Gastrocnemius medialis (tissue), 4 donors: ENCODE measurements at regions not wholly inside any gene's neighbourhood (a gene's known extent, or its start where the extent isn't known, plus 50 kb on each side); places are given as distances from the start of the nearest gene placed in this dataset.

Experiments used
- ATAC-seq, 2 donors: fragments of 150-250 bp; one replicate each; pipeline ENCODE4 v1.9.1; 2016
- DNase-seq, 2 donors: peaks; one replicate each; pipeline ENCODE4 v3.0.0-alpha.2; 2019
- H3K27ac ChIP-seq, 4 donors: fragments of 200-600 bp; sonication (generic); 1 replicate in 1 of 4; 2 replicates in 3 of 4; pipeline ENCODE4 v1.5.1; 2016 to 2018; ENCODE audit warnings: mild to moderate bottlenecking in 2 of 4, moderate library complexity in 1 of 4
- H3K27me3 ChIP-seq, 3 donors: fragments of 200-600 bp; sonication (generic) in 2 of 3; 1 replicate in 1 of 3; 2 replicates in 2 of 3; pipeline versions ENCODE4 v1.5.1 to v1.6.0; 2016 to 2019; ENCODE audit warnings: mild to moderate bottlenecking in 1 of 3, moderate library complexity in 1 of 3
- H3K36me3 ChIP-seq, 2 donors: fragments of 200-600 bp; sonication (generic) in 1 of 2; one replicate each; pipeline ENCODE4 v1.5.1; 2017 to 2018
- H3K4me1 ChIP-seq, 2 donors: fragments of 200-600 bp; sonication (generic) in 1 of 2; one replicate each; pipeline ENCODE4 v1.5.1; 2016 to 2017; ENCODE audit warnings: mild to moderate bottlenecking in 2 of 2
- H3K4me3 ChIP-seq, 4 donors: fragments of 200-600 bp; sonication (generic) in 3 of 4; 1 replicate in 1 of 4; 2 replicates in 3 of 4; pipeline ENCODE4 v1.5.1; 2016 to 2019; ENCODE audit warnings: mild to moderate bottlenecking in 2 of 4
- H3K9me3 ChIP-seq, 3 donors: fragments of 200-600 bp; sonication (generic) in 2 of 3; 1 replicate in 1 of 3; 2 replicates in 2 of 3; pipeline ENCODE4 v1.5.1; 2016 to 2019
- POLR2A ChIP-seq, 2 donors: fragments of 450-650 bp; IDR thresholded peaks; one replicate each; pipeline ENCODE4 v1.6.1; 2017; ENCODE audit warnings: antibody characterized with exemption in 2 of 2, mild to moderate bottlenecking in 2 of 2, moderate library complexity in 2 of 2
- in situ Hi-C, 4 donors: fragments of 200-750 bp; cut with MboI; loops; one replicate each; pipeline versions ENCODE4 v1.15.0 to v1.8.0; 2017; ENCODE audit warnings: low sequenced_read_pairs in 4 of 4
- intact Hi-C: fragments of 100-400 bp; cut with DNase I; formaldehyde crosslinking; loops from one replicate; pipeline ENCODE4 v1.15.1; 2023; ENCODE audit warnings: low total_unique reads
- TF ChIP-seq, protein P1 (sequence below), 5 experiments: fragments of 450-650 bp in 3 of 5; fragments of 200-600 bp in 2 of 5; sonication (generic) in 2 of 5; IDR thresholded peaks in 4 of 5; conservative IDR thresholded peaks in 1 of 5; 1 replicate in 4 of 5; 2 replicates in 1 of 5; pipeline ENCODE4 v1.5.1; 2016 to 2019; ENCODE audit warnings: antibody characterized with exemption in 5 of 5, mild to moderate bottlenecking in 3 of 5, moderate library complexity in 3 of 5

GRCh38 chr5:93922551-93922950 lies 181.2 kb upstream of the POU5F2 start:
- ATAC-seq (no peak), DNase-seq (no peak)
- Histone ChIP-seq H3K9me3 (no peaks in the 10 kb centered on the region), H3K4me3 (no peak overlapping the region), H3K27me3 (no peaks in the 10 kb centered on the region), H3K4me1 (no peaks in the 10 kb centered on the region), H3K36me3 (no peaks in the 10 kb centered on the region), H3K27ac (no peak overlapping the region)
- in situ Hi-C loops, result loop anchor here in 2 of 4 donors (25.0 kb wide), 2 partner anchors 310 to 335 kb away; partner anchors contain the start of genes NR2F1 (in 1 of the 2) and NR2F1-AS1 (in 1 of the 2)
- TF ChIP-seq POLR2A (IDR thresholded peaks at IDR 0.05), result no peak
- TF ChIP-seq, protein P1, sequence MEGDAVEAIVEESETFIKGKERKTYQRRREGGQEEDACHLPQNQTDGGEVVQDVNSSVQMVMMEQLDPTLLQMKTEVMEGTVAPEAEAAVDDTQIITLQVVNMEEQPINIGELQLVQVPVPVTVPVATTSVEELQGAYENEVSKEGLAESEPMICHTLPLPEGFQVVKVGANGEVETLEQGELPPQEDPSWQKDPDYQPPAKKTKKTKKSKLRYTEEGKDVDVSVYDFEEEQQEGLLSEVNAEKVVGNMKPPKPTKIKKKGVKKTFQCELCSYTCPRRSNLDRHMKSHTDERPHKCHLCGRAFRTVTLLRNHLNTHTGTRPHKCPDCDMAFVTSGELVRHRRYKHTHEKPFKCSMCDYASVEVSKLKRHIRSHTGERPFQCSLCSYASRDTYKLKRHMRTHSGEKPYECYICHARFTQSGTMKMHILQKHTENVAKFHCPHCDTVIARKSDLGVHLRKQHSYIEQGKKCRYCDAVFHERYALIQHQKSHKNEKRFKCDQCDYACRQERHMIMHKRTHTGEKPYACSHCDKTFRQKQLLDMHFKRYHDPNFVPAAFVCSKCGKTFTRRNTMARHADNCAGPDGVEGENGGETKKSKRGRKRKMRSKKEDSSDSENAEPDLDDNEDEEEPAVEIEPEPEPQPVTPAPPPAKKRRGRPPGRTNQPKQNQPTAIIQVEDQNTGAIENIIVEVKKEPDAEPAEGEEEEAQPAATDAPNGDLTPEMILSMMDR (IDR thresholded peaks at IDR 0.05 in 4 of 5, conservative IDR thresholded peaks at IDR 0.05 in 1 of 5), result no peak
- intact Hi-C loops, result no loop called here

DNA sequence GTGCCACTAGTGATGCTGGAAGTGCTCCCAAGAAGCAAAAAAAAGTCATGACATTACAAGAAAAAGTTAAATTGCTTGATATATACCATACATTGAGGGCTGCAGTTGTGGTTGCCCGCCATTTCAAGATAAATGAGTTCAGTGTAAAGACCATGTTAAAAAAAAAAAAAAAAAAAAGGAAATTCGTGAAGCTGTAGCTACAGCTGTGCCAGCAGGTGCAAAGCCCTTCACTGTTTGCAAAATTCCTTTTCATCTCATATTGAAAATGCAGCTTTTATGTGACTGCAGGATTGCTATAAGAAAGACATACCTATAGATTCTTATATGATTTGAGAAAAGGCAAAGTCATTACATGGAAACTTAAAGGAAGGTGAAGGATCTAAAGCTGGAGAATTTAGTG lies 179.6 kb upstream of the POU5F2 start:
- no peak for DNase-seq
- Histone ChIP-seq H3K4me1 (no peaks in the 10 kb centered on the region), H3K36me3 (no peaks in the 10 kb centered on the region), H3K4me3 (no peak overlapping the region), H3K9me3 (no peaks in the 10 kb centered on the region), H3K27ac (no peak overlapping the region), H3K27me3 (no peaks in the 10 kb centered on the region)
- in situ Hi-C loops (loop anchor here in 2 of 4 donors (25.0 kb wide), 2 partner anchors 309 to 334 kb away; partner anchors contain the start of genes NR2F1 (in 1 of the 2) and NR2F1-AS1 (in 1 of the 2)), intact Hi-C loops (no loop called here)
- no peak for ATAC-seq
- TF ChIP-seq, protein P1 (IDR thresholded peaks at IDR 0.05 in 4 of 5, conservative IDR thresholded peaks at IDR 0.05 in 1 of 5), result no peak
- TF ChIP-seq POLR2A (IDR thresholded peaks at IDR 0.05), result no peak

GRCh38 chr5:93916872-93917271 lies 175.5 kb upstream of the POU5F2 start:
- TF ChIP-seq, protein P1 (IDR thresholded peaks at IDR 0.05 in 4 of 5, conservative IDR thresholded peaks at IDR 0.05 in 1 of 5), result no peak
- no peak for TF ChIP-seq POLR2A (IDR thresholded peaks at IDR 0.05)
- intact Hi-C loops (loop anchor here (5.0 kb wide), 1 partner anchor 335 kb away; the partner anchor contains the start of genes NR2F1 and NR2F1-AS1), in situ Hi-C loops (loop anchor here in 3 of 4 donors (10.0 to 25.0 kb wide), 3 partner anchors 305 to 332 kb away; partner anchors contain the start of genes NR2F1 (in 2 of the 3) and NR2F1-AS1 (in 2 of the 3))
- Histone ChIP-seq H3K27ac (no peak overlapping the region), H3K4me1 (no peaks in the 10 kb centered on the region), H3K9me3 (no peaks in the 10 kb centered on the region), H3K27me3 (no peaks in the 10 kb centered on the region), H3K36me3 (no peaks in the 10 kb centered on the region), H3K4me3 (no peak overlapping the region)
- ATAC-seq (no peak), DNase-seq (no peak)

GRCh38 chr5:93915142-93915553 lies 173.7 kb upstream of the POU5F2 start:
- TF ChIP-seq, protein P1 (IDR thresholded peaks at IDR 0.05 in 4 of 5, conservative IDR thresholded peaks at IDR 0.05 in 1 of 5), result peak; percentile 20 to 60 (median 46)
- TF ChIP-seq POLR2A (IDR thresholded peaks at IDR 0.05), result no peak
- Histone ChIP-seq H3K27me3 (no peaks in the 10 kb centered on the region), H3K27ac (no peak overlapping the region), H3K9me3 (no peaks in the 10 kb centered on the region), H3K36me3 (no peaks in the 10 kb centered on the region), H3K4me1 (no peaks in the 10 kb centered on the region), H3K4me3 (no peak overlapping the region)
- intact Hi-C loops (loop anchor here (5.0 kb wide), 1 partner anchor 333 kb away; the partner anchor contains the start of genes NR2F1 and NR2F1-AS1), in situ Hi-C loops (loop anchor here in 3 of 4 donors (10.0 to 25.0 kb wide), 3 partner anchors 303 to 330 kb away; partner anchors contain the start of genes NR2F1 (in 2 of the 3) and NR2F1-AS1 (in 2 of the 3))
- no peak for DNase-seq
- no peak for ATAC-seq
